ENCODE measurements at regions not wholly inside any gene's neighbourhood (a gene's known extent, or its start where the extent isn't known, plus 50 kb on each side); places are given as distances from the start of the nearest gene placed in this dataset.
"Not testable (repeated sequence)": the region's sequence is repeated elsewhere in the genome, so short reads cannot be mapped to it uniquely, and the experiment has no call there.

GRCh38 chr7:51589111-51589510 lies 272.5 kb upstream of the COBL start:
- no peak for DNase-seq

- no peak for DNase-seq
Measured at GRCh38 chr7:51587604-51588003, 271.0 kb upstream of the COBL start.

DNA sequence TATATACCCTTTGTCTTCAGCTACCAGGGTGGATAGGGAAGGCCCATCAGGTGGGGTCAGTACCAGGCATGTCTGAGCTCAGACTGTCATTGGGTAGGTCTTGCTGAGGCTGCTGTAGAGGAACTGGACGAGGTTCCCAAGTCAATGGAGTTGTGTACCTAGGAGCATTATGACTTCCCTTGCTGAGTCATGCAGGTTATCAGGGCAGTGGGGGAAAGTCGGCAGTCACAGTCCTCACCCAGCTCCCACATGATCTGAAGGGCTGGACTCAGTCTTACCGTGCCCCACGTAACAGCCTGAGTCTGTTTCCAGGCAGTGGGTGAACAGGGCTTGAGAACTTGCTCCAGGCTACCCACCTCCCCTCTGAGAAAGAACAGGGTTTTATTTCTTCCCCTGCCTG lies 260.8 kb upstream of the COBL start:
- DNase-seq, result no peak

DNA sequence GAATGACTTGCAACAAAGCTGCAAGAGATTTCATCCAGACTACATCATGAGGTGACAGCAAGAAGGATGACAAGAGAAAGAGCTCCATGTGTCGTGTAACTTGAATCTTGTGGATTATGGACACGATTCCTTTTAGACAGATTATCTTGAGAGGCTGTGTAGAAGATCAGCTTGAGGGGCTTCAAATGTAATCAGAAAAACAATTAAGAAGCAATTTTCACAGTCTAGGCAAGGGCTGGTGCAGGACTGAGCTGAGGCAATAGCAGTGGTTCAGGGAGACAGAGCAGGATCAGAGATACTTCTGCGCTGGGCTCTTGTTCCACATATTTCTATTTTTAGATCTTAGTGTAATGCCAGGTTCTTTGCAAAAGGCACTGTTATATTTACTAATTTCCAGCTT lies 253.0 kb upstream of the COBL start:
- no peak for DNase-seq

DNA sequence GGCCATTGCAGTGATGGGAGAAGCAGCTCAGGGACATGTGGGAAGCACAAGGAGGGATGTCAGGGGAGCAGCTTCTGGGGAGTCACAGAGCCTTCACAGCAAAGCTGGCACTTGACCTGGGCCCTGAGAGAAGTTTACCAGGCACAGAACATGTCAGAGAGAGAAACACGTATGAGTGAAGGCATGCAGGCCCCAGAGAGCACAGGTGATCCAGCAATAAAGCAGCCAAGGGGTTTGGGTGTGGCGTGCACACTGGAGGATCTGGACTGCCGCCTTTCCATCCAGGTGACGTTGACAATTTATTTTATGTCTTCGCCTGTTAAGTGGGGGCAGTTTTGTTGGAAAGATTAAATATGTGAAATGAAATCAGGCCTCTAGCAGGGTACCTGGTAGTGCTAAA lies 252.6 kb upstream of the COBL start:
- DNase-seq, result no peak

DNA sequence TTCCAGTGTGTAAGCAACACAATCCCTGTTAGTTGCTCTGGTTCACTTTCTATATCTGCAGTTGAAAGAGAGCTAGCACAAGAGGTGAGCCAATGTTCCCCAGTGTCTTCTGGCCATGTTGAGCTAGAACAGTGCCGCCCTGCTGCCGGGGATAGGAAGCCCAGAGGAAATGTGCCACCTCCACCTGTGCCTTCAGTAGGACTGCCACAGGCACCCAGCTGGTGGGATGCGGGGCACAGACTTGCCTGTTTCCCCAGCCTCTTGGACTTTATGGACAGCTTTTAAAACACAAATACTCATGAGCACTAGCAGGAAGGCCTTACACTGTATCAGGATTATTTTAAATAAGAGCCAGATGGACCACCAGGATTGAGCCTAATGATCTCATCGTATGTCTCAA lies 234.5 kb upstream of the COBL start:
- no peak for DNase-seq

DNA sequence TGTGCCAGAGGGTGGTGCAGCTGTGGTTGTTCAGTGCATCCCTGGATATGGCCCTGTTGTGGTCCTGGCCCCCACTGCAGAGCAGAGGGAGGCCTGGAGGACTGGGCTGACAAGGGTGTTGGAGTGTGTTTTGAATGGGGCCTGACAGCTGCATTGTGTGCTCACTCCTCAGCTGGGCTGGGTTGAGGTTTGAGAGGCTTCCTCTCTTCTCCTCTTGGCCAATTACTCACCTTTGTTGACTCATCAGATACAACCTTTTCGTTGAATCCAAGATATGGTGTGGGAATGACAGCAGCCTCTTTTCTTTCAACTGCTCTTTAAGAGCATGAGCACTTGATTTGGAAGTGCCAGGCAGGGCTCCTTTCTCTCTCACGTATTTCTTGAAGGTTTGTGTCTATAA lies 228.5 kb upstream of the COBL start:
- no peak for DNase-seq

DNA sequence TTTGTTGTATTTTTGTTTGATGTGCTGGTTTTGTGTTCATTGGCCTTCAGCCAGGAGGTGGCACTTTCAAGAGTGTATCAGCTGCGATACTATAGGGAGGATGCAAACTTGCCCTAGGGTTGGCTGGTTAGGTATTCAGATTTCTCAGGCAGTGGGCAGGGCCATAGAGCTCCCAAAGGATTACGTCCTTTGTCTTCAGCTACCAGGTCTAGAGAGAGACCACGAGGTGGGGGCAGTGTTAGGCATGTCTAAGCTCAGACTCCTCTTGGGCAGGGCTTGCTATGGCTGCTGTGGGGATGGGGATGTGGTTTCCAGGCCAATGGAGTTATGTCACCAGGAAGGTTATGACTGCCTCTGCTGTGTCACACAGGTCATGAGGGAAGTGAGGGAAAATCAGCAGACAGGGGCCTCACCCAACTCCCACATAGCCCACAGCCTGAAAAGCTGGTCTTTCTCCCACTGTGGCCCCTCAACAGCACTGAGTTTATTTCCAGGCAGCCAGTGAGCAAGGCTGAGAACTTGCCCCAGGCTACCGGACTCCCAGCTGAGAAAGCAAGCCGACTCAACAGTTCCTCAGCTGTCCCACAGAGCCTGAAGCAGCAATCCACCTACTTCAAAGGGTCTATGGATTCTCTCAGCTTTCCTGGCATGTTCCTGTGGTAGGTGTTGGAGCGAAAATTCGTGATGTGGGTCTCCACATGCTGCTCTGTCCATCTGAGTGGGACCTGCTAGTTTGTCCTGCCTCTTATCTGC lies 227.4 kb upstream of the COBL start:
- no peak for DNase-seq

DNA sequence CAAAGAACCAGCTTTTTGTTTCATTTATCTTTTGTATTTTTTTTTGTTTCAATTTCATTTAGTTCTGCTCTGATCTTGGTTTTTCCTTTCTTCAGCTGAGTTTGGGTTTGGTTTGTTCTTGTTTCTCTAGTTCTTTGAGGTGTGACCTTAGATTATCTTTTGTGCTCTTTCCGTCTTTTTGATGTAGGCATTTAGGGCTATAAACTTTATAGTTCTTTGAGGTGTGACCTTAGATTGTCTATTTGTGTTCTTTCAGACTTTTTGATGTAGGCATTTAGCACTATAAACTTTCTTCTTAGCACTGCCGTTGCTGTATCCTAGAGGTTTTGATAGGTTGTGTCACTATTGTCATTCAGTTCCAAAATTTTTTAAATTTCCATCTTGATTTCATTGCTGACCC lies 224.3 kb upstream of the COBL start:
- DNase-seq, result not testable (repeated sequence)

- DNase-seq, result no peak
Measured at GRCh38 chr7:51539840-51540239, 223.2 kb upstream of the COBL start.

DNA sequence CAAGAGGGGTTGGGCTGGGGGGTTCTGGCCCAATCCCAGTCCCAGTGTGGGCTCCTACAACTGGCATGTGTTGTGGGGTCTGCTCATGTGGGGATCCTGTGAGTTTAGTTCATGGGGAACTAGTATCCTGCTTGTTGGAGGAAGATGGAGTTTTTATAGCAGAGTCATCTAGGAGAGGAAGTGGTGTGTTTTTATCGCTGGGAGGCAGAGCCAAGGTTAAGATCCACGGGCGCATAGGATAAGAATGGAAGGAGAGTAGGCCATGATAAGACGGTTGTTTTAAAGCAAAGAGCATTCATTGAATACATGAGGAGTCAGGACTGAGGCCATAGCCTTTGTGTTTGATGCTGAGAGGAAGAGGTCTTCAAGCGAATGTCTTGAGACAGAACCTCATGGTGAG lies 211.6 kb upstream of the COBL start:
- DNase-seq, result no peak

DNA sequence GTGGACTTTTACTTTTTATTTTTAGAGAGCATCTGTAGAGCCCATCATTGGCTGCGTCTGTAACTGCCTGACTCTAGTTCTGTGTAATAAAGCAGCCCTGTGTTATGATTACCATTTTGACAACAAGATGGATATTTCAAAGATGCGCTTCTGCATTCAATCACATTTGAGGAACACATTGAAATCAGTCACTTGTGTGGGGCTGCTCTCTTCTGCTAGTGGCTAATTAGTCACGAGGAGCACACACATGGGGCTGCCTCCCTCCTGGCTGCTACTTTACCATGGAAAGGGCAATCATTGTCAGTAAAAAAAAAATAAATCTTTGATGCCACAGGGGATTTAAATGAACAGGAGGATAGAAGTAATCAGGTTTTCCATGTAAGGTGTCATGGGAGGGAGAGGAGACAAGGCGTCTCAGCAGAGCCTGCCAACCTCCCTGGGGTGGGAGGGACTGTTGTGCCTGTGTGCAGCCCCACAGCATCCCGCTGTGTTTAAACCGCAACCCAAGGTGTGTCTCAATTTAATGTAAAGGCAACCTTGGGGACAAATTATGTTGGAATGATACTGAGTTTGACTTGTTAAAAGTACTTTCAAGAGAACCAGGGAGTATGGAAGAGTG lies 205.2 kb upstream of the COBL start:
- no peak for DNase-seq

DNA sequence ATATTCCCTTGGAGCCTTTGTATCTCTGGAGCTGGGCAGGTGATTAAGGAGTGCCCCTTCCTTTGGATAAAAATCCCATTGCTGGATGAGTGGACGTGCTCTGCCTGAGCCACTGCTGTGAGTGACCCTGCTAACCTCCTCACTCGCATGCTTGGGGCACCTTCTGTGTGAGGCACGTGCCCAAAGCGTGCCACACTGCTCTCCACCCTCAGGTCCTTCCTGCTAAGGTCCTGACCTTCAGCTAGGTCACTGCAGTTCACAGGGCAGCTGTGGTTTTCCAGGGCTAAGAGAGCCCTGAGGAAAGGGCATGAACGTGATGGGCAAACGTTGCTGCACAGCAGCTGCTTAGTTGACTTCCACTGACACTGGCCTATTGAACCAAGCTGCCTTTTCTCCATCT lies 204.4 kb upstream of the COBL start:
- DNase-seq, result no peak

- no peak for DNase-seq
Measured at GRCh38 chr7:51518646-51519045, 202.0 kb upstream of the COBL start.

GRCh38 chr7:51517187-51517586 lies 200.6 kb upstream of the COBL start:
- DNase-seq, result no peak

- DNase-seq, result no peak
Measured at GRCh38 chr7:51501620-51502019, 185.0 kb upstream of the COBL start.

GRCh38 chr7:51482976-51483375 lies 166.4 kb upstream of the COBL start:
- no peak for DNase-seq

DNA sequence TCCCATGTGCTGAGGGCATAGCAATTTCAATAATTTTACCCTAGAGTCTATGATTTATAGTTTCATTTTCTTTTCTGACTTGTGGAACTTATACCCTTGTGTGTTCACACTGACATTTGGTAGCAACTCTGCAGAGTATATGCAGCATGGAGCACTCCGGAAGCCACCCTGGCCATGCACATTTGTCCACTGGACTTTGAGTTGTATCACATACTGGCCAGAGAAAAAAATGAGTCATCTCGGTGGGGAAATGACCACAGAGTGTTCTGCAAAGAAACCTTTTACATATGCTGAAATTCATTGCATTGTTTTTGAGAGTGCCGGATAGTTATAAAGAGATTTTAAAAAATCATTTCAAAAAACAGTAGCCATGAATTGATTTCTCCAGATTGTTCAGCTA lies 164.8 kb upstream of the COBL start:
- no peak for DNase-seq

- DNase-seq, result no peak
Measured at GRCh38 chr7:51477819-51478218, 161.2 kb upstream of the COBL start.

- no peak for DNase-seq
Measured at GRCh38 chr7:51477323-51477722, 160.7 kb upstream of the COBL start.

DNA sequence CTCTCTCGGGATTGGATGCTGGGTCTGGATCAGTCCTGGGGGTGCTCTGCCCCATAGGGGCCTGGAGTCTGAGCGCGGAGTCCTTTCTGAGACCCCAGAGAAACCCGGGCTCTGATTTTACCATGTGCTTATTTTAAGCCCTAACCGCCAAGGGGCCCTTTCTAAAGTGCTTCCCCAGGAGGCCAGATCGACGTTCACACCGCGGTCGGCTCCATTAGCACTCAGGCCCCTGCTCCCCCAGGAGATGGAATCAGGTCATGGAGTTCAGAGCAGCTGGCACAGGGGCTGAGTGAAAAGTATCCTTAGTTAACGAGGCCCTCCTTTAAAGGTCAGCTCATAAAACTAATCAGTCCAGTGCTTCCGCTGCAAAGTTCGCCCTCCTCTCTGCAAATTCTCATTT lies 159.4 kb upstream of the COBL start:
- no peak for DNase-seq

GRCh38 chr7:51472873-51473272 lies 156.3 kb upstream of the COBL start:
- no peak for DNase-seq

DNA sequence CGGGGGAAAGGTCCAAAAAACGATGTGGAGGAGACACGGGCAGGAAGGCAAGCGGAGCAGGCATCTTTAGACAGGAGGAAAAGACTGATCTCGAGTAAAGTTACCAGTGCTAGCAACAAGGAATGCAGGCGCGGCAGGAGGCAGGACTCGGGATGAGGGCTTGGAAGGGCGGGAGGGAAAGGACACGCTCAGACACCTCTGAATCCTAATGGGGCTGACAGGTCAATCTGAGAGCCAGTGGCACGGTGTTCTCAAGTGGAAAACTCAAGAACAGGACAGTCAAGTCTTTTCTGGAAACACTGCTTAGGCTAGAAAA lies 155.3 kb upstream of the COBL start:
- DNase-seq, result no peak

DNA sequence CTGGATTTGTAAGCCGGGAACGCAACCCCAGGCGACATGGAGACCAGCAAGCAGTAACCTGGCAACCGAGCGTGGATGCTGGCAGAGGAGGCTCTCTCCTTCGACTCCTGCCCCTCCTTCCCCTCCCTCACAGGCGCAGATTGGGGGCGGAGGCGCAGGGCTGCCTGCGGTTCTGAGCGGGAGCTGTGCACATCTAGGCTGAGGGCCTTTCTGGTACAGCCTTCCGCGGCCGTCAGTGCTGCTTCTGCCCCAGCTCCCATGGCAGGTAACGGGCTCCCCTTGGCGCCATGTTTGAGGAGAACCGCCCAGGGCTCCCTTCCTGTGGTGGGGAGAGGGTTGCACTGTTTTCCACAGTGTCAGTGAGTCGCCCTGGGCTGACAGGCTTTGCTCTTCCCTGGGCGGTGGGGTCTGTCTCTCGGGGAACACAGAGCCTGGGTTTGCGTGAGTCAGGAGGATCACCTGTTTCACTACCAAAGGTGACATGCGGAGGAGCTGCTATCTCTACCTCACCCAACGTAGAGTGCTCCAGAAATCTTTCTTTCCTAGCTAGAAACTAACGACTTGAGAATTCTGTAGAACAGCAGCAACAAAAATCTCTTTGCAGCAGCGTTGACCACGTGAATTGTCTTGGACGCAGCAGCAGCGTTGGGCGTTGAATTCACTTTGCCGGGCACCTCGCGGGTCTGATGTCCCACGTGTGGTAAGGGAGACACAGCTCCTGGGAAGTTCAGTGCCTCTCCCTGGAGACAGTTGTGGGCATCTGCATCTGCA lies 154.8 kb upstream of the COBL start:
- no peak for DNase-seq

All from NK-92 treated with Interleukin-12 subunit alpha and Interleukin-12 subunit beta, amount 100 ng/mL, for 24 hours (cell line).